Bronchial epithelial cell (primary cell): ENCODE measurements at regions not wholly inside any gene's neighbourhood (a gene's known extent, or its start where the extent isn't known, plus 50 kb on each side); places are given as distances from the start of the nearest gene placed in this dataset.
A peak's percentile ranks its signal among the peaks of the same experiment; 100 is the strongest.

Experiments
- DNase-seq: peaks from one replicate; pipeline ENCODE4 v3.0.0-alpha.2; 2010; ENCODE audit warnings: low read depth
- FAIRE-seq: peaks from 2 replicates; lab custom pipeline; 2011; peaks lifted over from hg19 to GRCh38; lab: Jason Lieb, UNC
- H3K27me3 ChIP-seq: 2 replicates; pipeline ENCODE4 v1.5.1; 2011; ENCODE audit warnings: low read length; ENCODE audit not compliant: control insufficient read depth, insufficient read depth
- H3K36me3 ChIP-seq: 2 replicates; pipeline ENCODE4 v1.5.1; 2011; ENCODE audit warnings: low read length; ENCODE audit not compliant: control insufficient read depth, insufficient read depth
- H3K4me3 ChIP-seq: 2 replicates; pipeline ENCODE4 v1.5.1; 2011; ENCODE audit warnings: mild to moderate bottlenecking, low read depth, low read length, control low read depth
- CTCF ChIP-seq: IDR thresholded peaks from 2 replicates; pipeline ENCODE4 v1.5.1; 2011; ENCODE audit warnings: mild to moderate bottlenecking, moderate library complexity, low read length, control low read depth, inconsistent platforms; ENCODE audit not compliant: insufficient read depth, severe bottlenecking

DNA sequence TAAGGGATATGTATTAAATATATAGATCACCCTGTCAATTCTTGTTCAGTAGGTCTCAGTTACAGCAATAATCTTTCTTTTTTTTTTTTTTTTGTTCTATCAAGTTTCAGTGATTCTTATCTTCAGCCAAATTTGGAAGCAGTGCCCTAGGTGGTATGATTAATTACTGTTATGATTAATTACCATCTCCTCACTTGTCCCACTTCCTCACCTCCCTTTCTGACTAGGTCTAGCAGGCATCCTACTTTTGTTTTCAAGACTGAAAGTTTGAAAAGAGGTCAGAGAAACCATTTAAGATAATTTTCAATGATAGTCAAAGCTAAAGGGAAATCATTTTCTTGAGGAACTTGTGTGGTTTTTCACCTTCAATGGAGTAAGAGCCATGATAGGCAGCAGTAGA, 144.0 kb upstream of the CNTN4 start:
- Histone ChIP-seq H3K27me3 (no peaks in the 10 kb centered on the region), H3K4me3 (no peak overlapping the region), H3K36me3 (no peaks in the 10 kb centered on the region)
- DNase-seq (no peak), FAIRE-seq (no peak)
- no peak for TF ChIP-seq CTCF

DNA sequence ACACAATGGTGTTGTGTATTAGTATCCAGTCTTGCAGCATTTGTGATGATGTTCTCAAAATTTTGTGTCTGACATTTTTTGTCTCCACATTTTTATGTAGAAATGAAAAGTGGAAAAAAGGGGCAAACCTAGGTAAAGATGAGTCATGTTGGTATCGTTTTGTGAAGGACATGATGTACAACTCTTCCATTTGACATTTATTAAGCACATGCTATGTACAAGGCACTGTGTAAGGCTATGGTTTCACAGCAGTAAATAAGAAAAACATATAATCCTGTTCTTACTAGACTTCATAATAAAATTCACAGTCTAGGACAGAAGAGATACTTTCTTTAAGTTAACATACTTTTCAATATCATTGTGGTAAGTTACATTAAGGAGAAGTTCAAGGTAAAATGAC, 143.5 kb upstream of the CNTN4 start:
- DNase-seq = no peak
- Histone ChIP-seq H3K27me3 (no peaks in the 10 kb centered on the region), H3K4me3 (no peak overlapping the region), H3K36me3 (no peaks in the 10 kb centered on the region)
- no peak for FAIRE-seq
- TF ChIP-seq CTCF = no peak

GRCh38 chr3:1955750-1956149, 142.9 kb upstream of the CNTN4 start:
- FAIRE-seq (no peak), DNase-seq (no peak)
- no peaks in the 10 kb centered on the region for H3K27me3 ChIP-seq
- H3K4me3 ChIP-seq = no peak overlapping the region
- H3K36me3 ChIP-seq = no peaks in the 10 kb centered on the region
- TF ChIP-seq CTCF = no peak

GRCh38 chr3:1960506-1960905, 138.2 kb upstream of the CNTN4 start:
- FAIRE-seq (no peak), DNase-seq (no peak)
- H3K4me3 ChIP-seq = no peak overlapping the region
- TF ChIP-seq CTCF = no peak
- H3K36me3 ChIP-seq = no peaks in the 10 kb centered on the region
- no peaks in the 10 kb centered on the region for H3K27me3 ChIP-seq

- FAIRE-seq (peak; percentile 32), DNase-seq (no peak)
- Histone ChIP-seq H3K4me3 (no peak overlapping the region), H3K36me3 (no peaks in the 10 kb centered on the region), H3K27me3 (no peaks in the 10 kb centered on the region)
- no peak for TF ChIP-seq CTCF
Measured at GRCh38 chr3:1962396-1963088, 136.1 kb upstream of the CNTN4 start.

DNA sequence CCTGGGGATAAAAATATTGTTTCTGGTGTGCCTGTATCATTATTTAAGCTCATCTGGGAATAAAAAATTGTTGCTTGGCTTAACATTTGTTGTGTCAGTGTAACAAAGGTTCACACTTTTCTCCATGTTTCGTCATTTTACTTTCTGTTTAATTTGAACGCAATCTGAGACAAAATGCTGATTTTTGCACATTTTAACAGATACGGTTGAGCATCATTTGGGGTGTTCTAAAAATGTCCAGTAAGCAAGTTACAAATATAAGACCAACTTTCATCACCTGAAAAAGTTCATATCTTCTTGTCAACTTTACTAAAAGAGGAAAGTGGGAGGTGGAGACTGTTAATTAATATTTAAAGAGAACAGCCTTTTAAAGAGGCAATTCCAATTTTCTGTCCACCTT, 134.8 kb upstream of the CNTN4 start:
- H3K36me3 ChIP-seq = no peaks in the 10 kb centered on the region
- no peaks in the 10 kb centered on the region for H3K27me3 ChIP-seq
- no peak for TF ChIP-seq CTCF
- no peak overlapping the region for H3K4me3 ChIP-seq
- FAIRE-seq (no peak), DNase-seq (no peak)
